Endometrium (tissue), 2 donors: ENCODE measurements at regions not wholly inside any gene's neighbourhood (a gene's known extent, or its start where the extent isn't known, plus 50 kb on each side); places are given as distances from the start of the nearest gene placed in this dataset.

ENCODE experiments used
- FAIRE-seq: peaks from 2 replicates; lab custom pipeline; 2012; peaks lifted over from hg19 to GRCh38; lab: Jason Lieb, UNC
- donor health status: control.
- donor health status: control.

DNA sequence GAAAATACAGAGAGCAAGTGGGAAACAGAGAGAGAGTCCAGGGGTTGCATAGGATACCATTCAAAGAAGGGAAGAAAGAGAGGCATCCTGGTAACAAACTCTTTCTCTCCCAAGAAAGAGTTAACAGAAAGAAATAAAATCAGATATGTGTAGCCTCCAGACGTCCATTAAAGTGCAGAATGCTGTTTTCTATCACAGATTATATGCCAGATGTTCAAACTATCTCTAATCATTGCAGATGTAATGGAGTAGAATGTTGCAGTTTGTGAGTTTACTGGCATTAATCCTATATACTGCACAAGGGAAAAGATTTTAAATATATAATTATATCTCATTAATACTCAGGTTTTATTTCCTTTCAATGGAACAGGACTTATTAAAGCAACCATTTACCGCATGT is 369.4 kb downstream of the ZNF536 start:
- no peak for FAIRE-seq

DNA sequence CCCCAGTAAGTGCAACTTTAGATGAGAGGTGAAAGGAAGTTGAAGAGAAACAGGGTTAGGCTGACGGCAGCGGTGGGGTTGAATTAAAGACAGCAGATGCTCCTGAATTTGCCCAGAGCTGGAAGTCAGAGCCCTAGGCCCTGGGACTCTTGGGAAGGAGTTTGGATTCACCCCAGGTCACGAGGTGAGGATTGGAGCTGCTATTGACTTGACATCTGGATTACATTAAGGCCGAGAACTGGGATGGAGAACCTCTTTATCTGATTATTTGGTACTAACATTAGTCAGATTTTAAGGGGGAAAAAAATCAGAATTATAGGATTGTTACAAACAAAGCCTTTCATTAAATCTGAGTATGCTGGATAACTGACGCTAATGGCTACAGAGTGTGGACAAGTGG is 367.2 kb downstream of the ZNF536 start:
- FAIRE-seq = no peak

DNA sequence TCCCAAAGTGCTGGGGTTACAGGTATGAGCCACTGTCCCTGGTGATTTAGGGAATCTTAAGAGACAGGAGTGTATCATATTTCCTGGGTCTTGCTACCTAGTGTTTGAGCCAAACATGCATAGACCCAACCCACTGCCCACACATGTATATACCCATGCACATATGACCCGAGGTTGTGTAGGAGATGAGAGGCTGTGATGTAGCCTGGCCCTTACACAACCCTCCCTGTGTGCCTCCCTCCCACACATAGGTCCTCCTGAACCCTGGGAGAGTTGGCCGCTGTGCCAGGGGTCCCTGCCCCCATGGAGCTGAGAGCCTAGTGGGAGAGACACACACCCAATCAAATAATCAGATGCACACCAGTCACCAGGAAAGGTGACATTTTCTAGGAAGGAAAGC is 365.9 kb downstream of the ZNF536 start:
- FAIRE-seq = no peak

GRCh38 chr19:30734669-30735068 is 362.5 kb downstream of the ZNF536 start:
- FAIRE-seq = no peak

DNA sequence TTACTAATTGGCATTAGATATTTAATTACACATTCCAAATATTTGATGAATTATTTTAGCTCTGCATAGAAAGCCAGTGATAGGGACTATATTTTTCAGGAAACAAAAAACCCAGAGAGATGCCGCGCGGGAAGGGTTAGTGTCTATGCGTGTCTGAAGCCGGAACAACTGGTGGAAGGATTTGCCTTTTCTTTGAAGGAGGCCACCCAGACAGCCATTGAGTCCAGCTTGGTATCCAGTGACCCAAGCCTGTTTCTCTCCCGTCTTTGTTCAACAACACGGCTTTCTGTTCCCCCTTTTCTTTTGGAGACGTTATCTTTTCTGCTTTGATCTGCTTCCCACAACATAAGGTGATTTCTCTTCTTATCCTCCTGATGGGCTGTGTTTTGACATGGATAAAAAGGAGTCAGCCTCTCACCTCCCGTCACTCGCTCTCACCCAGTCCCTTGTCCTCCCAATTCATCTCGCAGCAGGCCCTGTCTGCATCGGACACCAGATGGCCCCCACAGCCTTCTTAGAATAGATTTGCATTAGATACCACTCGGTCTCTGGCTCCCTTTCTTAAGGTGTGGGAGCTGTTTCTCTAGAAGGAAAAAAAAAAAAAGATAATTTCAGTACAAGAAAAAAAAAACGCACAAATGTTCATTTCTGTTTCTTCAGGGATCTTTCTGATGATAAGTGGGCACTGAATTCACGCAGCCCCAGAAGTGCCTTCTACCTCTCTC is 361.8 kb downstream of the ZNF536 start:
- FAIRE-seq = no peak

DNA sequence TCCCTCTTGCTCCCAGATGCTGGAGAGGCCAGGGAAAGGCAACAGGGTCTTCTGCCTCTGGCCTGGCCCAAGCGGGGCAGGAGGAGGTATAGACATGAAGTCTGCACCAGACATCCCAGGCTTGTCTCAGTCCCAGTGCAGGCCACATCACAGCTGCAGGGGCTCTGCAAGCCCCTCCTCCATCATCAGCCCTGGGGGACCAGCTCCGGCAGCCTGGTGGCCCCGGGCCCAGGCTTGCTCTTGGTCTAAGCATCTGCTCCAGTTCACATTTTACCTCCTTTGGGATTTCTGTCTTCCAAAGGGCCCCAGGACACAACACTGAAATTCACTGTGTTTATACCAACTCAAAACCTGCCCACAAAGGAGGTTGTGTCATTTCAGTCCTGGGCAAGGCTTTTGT is 359.4 kb downstream of the ZNF536 start:
- no peak for FAIRE-seq

DNA sequence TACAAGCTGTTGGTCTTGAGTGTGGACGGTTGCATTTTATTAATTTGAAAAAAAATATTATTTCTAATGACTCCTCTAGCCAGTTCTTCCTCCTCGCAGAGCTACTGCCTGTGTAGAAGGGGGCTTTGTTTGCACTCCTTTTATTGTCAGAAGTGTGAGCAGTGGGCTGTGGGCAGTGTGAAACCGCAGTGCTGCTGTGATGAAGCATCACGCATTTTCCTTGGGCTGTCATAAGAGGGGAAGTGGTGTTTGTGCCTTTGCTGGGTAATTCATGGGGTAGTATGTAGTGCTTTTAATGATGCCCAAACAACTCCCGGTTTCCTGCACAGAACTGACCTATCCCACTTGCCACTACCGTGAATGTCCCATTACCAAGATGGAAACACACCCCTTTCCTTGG is 357.3 kb downstream of the ZNF536 start:
- FAIRE-seq = no peak

DNA sequence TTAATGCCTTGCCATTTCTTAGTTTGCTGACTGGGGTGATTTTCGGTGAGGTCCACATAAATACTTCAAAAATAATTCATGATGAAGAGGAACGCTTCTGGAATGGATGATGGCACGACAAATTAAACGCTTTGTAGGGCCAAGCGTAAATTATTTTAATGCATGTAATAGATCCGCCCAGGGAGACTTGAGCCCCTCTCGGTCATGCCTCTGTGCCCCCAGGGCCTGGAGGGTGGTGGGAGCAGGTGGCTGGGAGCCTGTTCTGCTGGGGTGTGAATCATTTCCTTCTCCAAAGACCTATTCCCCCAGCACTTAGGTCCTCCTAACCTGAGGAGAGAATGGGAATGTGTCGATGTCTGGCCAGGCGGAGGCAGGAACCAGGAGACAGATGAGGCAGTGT is 350.6 kb downstream of the ZNF536 start:
- no peak for FAIRE-seq

DNA sequence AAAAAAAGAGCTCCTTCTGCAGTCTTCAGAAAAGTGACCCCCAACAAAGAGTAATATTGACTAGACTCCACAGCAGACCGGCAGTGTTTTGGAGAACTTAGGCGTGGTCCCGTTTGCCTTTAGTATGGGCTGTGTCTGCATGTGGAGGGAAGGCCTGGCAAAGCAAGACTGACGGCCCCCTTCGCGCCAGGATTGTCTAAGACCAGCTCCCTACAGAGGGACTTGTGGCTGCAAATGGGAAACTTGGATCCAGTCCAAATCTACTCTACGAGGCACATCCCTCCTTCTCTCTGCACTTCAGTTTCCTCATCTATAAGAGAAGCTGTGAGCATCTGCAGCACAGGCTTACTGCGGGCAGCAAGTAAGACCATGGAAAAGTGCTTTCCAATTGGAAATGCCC is 350.0 kb downstream of the ZNF536 start:
- FAIRE-seq = no peak

DNA sequence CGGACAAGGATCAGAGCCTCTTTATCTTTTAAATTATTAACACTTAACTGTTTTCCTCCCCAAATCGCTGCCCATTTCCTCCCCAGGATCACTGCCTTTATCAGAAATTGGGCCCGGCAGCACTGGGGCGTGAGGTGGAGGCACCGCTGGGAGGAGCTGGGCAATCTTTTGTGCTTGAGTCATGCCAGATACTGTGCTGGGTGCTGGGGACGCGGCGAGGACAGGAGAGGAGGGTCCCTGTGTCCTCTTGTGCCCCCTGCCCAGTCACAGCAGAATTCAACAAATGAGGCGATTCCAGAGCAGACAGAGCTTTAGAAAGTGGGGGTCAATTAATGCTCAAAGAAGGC is 347.8 kb downstream of the ZNF536 start:
- FAIRE-seq = no peak

GRCh38 chr19:30719189-30719998 is 347.2 kb downstream of the ZNF536 start:
- no peak for FAIRE-seq

GRCh38 chr19:30718707-30719106 is 346.5 kb downstream of the ZNF536 start:
- FAIRE-seq = no peak

DNA sequence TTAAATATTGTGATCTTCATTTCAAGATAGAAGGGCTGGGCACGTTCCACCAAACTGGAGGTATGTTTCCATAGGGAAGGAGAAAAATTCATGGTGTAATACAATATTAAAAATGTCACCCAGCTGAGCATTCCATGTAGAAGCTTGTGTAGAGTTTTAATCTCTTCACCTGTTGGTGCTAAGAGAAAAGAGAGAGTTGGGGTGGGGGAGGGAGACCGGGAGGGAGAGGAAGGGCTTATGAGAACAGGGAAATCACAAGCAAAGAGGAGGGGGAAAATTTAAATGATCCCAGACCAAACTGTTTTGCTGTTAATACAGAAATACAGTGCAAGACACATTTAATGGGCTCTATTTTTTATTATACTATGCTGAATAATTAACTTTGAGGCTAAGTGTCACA is 345.8 kb downstream of the ZNF536 start:
- FAIRE-seq = no peak

- no peak for FAIRE-seq
These were observed 345.2 kb downstream of the ZNF536 start for GRCh38 chr19:30717381-30717780.

DNA sequence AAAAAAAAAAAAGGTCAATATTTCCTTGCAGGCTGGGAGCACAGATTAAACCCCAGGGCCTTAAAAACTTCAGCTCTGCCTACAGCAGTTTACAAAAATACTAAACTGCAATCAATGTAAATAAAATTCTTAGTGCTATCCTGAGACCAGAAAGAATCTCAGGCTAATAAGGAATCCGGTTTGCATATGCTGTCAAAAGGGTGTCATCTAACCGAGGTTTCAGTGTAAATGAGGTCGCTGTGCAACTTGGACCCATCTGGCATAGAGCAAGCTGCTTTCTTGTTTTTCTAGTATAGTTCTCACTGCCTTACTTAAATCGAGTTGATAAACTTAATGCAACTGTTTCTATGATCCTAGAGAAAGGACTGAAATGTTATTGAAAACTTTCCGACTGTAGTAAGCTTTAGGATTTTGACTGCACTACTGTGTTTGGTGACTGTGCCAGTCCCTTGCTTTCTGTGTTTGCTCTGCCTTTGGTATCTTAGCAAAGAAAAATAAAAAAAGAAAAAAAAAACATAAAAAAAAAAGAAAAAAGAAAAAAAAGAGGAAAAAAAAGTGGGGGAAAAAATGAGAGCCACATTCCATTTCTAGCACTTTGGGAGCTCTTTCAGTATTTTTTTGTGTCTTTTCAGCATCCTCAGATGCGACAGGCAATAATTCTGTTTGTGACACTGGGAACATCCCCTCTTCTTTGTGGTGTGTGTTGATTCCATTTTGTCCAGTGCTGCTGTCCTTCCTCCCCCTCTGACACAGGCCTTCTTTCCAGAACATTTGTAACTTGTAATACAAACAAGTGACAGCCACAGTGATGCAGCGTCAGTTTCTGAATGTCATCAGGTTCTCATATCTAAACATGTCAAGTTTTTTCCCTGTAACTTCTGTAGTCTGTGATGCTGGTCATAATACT is 340.5 kb downstream of the ZNF536 start:
- FAIRE-seq = no peak

GRCh38 chr19:30711826-30712225 is 339.6 kb downstream of the ZNF536 start:
- no peak for FAIRE-seq

GRCh38 chr19:30711296-30711695 is 339.1 kb downstream of the ZNF536 start:
- no peak for FAIRE-seq

DNA sequence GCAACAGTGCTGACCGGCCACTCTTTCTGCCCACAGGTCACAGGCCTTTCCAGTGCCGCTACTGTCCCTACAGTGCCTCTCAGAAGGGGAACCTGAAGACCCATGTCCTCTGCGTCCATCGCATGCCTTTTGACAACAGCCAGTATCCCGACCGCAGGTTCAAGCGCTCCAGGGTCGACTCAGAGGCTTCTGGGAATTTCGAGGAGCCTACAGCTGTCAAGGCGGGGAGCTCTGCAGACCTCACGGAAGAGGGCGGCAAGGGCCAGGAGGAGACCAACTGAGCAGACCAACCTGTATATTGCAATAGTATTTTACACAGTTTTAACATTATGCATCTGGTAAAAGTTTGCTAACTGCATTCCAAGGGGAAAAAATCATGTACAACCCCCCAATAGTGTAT is 338.5 kb downstream of the ZNF536 start:
- no peak for FAIRE-seq

GRCh38 chr19:30708416-30709178 is 336.4 kb downstream of the ZNF536 start:
- FAIRE-seq = no peak

DNA sequence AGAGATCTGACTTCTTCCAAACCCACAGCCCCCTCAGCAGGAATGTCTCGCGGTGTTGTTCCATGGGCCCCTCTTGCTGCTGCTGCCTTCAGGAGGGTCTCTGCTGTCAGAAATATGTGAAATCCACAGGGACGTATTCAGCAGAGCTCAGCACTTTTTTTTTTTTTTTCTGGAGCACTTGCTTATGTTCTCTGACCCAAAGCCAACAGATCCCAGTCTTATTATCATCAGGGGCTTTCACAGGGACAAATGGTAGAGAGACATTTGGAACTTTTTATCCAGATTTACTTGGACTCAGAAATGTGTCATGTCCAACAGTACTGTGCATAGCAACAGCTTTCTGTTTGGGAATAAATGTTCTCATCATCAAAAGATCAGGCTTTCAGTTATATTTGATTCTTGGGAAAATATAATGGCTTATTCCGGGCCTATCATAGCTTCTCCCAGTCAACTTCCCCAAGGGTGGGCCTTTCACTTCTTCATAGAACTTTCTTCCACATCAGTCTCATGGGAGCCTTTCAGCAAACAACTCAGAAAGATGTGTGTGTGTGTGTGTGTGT is 332.7 kb downstream of the ZNF536 start:
- no peak for FAIRE-seq

DNA sequence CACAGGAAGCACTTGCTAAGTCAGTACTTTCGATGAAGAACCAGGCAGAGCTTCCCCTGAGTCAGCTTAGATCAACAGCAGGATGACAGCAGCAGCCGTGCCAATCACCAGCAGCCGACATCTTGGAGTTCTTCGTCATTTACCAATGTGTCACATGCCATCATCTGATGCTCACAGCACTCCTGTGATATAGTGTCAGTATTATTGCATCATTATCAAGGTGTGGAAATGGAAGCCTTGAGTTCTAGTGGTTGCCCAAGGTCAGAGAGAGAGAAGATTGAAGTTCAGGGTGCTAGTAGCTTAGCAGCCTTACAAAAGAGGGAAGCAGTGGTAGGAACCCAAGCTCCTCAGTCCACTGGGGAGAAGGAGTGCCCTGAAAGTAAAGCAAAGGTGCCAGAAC is 331.5 kb downstream of the ZNF536 start:
- FAIRE-seq = no peak

- FAIRE-seq = no peak
These were observed 329.0 kb downstream of the ZNF536 start for GRCh38 chr19:30701178-30701577.
